Right lobe of liver (tissue), 4 donors: ENCODE measurements at regions not wholly inside any gene's neighbourhood (a gene's known extent, or its start where the extent isn't known, plus 50 kb on each side); places are given as distances from the start of the nearest gene placed in this dataset.

Experiments
- CTCF ChIP-seq, 4 donors: fragments of 200-600 bp in 3 of 4; fragments of 450-650 bp in 1 of 4; IDR thresholded peaks; one replicate each; pipeline versions ENCODE4 v1.5.1 to v1.8.0; 2016 to 2022; ENCODE audit warnings: antibody characterized with exemption in 4 of 4, mild to moderate bottlenecking in 2 of 4
- POLR2A ChIP-seq: fragments of 450-650 bp; IDR thresholded peaks from one replicate; pipeline ENCODE4 v1.6.1; 2017; ENCODE audit warnings: antibody characterized with exemption, mild to moderate bottlenecking
- donor health status: DM: no; HTN: no; CAD: no.
- donor health status: DM: no; HTN: no; CAD: no.
- donor health status: DM: no; HTN: yes; CAD: no.

- TF ChIP-seq CTCF (IDR thresholded peaks at IDR 0.05) (no peak), POLR2A (no peak)
Measured at GRCh38 chr2:149692961-149693396, 105.4 kb upstream of the MMADHC start.
